Thoracic aorta (tissue), 2 donors: ENCODE measurements at regions not wholly inside any gene's neighbourhood (a gene's known extent, or its start where the extent isn't known, plus 50 kb on each side); places are given as distances from the start of the nearest gene placed in this dataset.

Experiments
- ATAC-seq: fragments of 150-250 bp; one replicate; pipeline ENCODE4 v1.8.0; 2017; ENCODE audit warnings: low read depth; ENCODE audit not compliant: insufficient number of reproducible peaks, low FRiP score
- DNase-seq: peaks from one replicate; pipeline ENCODE4 v3.0.0-alpha.2; 2020; ENCODE audit warnings: low spot score
- H3K27ac ChIP-seq, 2 donors: fragments of 200-600 bp; sonication (generic); 1 replicate in 1 of 2; 2 replicates in 1 of 2; pipeline ENCODE4 v1.5.1; 2016; ENCODE audit warnings: mild to moderate bottlenecking in 2 of 2, moderate library complexity in 2 of 2
- H3K27me3 ChIP-seq: fragments of 200-600 bp; sonication (generic); replicated peaks from 2 replicates; pipeline ENCODE4 v1.6.0; 2016; ENCODE audit warnings: mild to moderate bottlenecking; ENCODE audit not compliant: insufficient read depth
- H3K36me3 ChIP-seq: fragments of 200-600 bp; sonication (generic); one replicate; pipeline ENCODE4 v1.5.1; 2016
- H3K4me1 ChIP-seq, 2 donors: fragments of 200-600 bp; sonication (generic); 1 replicate in 1 of 2; 2 replicates in 1 of 2; pipeline versions ENCODE4 v1.5.1 to v1.6.0; 2016; ENCODE audit warnings: low read depth in 2 of 2, mild to moderate bottlenecking in 1 of 2; ENCODE audit not compliant: control insufficient read depth in 1 of 2
- H3K4me3 ChIP-seq: fragments of 200-600 bp; sonication (generic); 2 replicates; pipeline ENCODE4 v1.5.1; 2016; ENCODE audit warnings: mild to moderate bottlenecking
- H3K9me3 ChIP-seq: fragments of 200-600 bp; sonication (generic); 2 replicates; pipeline ENCODE4 v1.5.1; 2016
- TF ChIP-seq, protein P1 (sequence below): fragments of 200-600 bp; sonication (generic); IDR thresholded peaks from one replicate; pipeline ENCODE4 v1.5.1; 2019; ENCODE audit warnings: antibody characterized with exemption

DNA sequence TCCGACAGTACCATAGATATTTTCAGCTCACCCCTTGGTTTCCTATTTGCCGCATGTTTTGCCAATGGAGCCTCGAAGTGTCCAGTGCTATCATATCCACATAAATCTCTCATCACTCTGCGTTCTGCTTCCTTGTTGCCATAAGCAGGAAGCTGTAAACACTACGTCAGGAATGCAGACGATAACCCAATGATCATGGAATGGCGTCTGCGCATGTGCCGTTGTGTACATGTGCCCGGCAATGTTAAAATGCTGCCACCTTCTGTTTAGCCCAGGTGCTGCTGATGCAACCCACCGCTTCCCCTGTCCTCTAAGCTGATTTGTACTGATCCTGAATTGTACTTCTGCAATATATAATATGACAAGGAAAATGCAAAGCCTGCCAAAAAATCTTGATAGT, 607.5 kb downstream of the HDGFL1 start:
- no peaks in the 10 kb centered on the region for H3K4me1 ChIP-seq
- H3K9me3 ChIP-seq, result no peaks in the 10 kb centered on the region
- TF ChIP-seq, protein P1, sequence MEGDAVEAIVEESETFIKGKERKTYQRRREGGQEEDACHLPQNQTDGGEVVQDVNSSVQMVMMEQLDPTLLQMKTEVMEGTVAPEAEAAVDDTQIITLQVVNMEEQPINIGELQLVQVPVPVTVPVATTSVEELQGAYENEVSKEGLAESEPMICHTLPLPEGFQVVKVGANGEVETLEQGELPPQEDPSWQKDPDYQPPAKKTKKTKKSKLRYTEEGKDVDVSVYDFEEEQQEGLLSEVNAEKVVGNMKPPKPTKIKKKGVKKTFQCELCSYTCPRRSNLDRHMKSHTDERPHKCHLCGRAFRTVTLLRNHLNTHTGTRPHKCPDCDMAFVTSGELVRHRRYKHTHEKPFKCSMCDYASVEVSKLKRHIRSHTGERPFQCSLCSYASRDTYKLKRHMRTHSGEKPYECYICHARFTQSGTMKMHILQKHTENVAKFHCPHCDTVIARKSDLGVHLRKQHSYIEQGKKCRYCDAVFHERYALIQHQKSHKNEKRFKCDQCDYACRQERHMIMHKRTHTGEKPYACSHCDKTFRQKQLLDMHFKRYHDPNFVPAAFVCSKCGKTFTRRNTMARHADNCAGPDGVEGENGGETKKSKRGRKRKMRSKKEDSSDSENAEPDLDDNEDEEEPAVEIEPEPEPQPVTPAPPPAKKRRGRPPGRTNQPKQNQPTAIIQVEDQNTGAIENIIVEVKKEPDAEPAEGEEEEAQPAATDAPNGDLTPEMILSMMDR, result no peak
- H3K36me3 ChIP-seq, result no peaks in the 10 kb centered on the region
- no peak overlapping the region for H3K27ac ChIP-seq
- H3K27me3 ChIP-seq, result no peaks in the 10 kb centered on the region
- H3K4me3 ChIP-seq, result no peak overlapping the region
- DNase-seq, result no peak
- ATAC-seq, result no peak

DNA sequence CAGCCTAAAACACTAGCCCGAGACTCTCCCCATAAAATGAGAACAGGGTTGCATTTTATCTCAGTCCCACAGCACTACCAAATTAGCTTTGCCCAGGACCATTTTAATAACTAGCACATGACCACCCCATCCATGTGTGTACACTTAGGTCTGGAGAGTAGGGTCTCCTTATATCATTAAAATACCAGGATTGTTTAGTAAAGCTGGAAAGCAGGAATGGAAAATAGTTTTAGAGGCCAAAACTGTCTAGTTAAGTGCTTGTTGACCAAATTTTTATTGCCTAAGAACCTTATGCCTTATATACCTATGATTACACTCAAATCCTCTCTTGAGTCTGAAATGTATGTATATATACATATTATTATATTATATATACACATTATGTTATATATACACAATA, 608.4 kb downstream of the HDGFL1 start:
- no peaks in the 10 kb centered on the region for H3K9me3 ChIP-seq
- no peak for DNase-seq
- H3K4me1 ChIP-seq, result no peaks in the 10 kb centered on the region
- H3K27me3 ChIP-seq, result no peaks in the 10 kb centered on the region
- no peaks in the 10 kb centered on the region for H3K36me3 ChIP-seq
- ATAC-seq, result no peak
- no peak overlapping the region for H3K4me3 ChIP-seq
- TF ChIP-seq, protein P1, result no peak
- H3K27ac ChIP-seq, result no peak overlapping the region

DNA sequence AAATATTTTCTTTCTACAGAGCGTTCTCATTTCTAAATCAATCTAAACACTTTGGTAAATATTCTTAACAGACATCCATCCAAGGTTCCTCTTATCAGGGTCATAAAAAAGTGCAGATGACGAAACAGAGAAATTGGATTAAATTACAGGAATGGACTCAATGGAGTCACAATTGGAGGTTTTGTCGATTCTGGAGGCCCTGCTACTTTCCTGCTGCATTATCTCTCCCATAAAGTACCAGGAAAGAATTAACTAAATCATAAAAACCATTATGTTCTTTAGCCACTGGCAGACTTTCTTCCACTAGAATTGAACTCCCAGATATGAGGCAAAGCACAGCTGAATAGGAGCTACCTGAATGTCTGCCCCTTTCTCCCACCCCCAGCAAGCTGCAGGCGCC, 610.6 kb downstream of the HDGFL1 start:
- Histone ChIP-seq H3K27ac (no peak overlapping the region), H3K36me3 (no peaks in the 10 kb centered on the region), H3K4me1 (no peaks in the 10 kb centered on the region), H3K9me3 (no peaks in the 10 kb centered on the region), H3K27me3 (no peaks in the 10 kb centered on the region), H3K4me3 (no peak overlapping the region)
- TF ChIP-seq, protein P1, result no peak
- ATAC-seq (no peak), DNase-seq (no peak)

DNA sequence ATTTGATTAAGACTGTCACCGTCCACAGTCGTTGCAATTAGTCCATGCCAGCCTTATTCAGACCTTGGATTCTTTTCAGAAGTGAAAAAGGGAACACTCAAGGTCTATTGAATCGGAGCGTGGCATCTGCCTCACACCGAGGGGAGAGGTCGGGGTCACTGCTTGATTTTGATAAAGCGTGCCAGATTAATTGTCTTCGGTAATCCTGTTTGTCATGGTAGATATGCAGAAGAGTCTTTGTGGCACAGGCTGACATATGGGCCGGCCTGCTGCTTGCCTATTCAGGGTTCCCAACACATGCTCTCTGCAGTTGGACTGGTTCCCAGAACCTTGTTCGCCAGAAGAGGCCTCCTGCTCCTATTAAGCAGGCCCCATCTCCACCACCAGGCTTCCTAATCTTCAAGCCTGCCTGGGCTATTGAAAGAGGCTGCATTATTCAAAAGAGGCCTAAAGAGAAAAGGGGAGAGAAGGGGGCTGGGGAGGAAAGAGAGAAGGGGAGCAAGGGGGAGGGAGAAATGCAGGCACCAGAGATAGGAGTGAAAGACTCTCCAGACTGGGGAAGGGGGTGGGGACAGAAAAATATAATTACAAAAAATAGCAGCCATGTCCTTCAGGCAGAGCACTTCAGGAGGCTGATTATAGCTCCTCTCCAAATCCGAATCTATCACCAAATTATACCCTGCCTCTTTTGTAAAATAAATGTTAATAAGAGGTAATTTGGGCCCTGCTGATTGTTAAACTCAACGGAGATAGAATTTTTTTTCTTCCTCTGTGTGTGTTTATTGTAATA, 611.3 kb downstream of the HDGFL1 start:
- DNase-seq (no peak), ATAC-seq (no peak)
- H3K36me3 ChIP-seq, result no peaks in the 10 kb centered on the region
- TF ChIP-seq, protein P1, result no peak
- no peaks in the 10 kb centered on the region for H3K9me3 ChIP-seq
- no peaks in the 10 kb centered on the region for H3K4me1 ChIP-seq
- H3K27me3 ChIP-seq, result no peaks in the 10 kb centered on the region
- H3K4me3 ChIP-seq, result no peak overlapping the region
- no peak overlapping the region for H3K27ac ChIP-seq

DNA sequence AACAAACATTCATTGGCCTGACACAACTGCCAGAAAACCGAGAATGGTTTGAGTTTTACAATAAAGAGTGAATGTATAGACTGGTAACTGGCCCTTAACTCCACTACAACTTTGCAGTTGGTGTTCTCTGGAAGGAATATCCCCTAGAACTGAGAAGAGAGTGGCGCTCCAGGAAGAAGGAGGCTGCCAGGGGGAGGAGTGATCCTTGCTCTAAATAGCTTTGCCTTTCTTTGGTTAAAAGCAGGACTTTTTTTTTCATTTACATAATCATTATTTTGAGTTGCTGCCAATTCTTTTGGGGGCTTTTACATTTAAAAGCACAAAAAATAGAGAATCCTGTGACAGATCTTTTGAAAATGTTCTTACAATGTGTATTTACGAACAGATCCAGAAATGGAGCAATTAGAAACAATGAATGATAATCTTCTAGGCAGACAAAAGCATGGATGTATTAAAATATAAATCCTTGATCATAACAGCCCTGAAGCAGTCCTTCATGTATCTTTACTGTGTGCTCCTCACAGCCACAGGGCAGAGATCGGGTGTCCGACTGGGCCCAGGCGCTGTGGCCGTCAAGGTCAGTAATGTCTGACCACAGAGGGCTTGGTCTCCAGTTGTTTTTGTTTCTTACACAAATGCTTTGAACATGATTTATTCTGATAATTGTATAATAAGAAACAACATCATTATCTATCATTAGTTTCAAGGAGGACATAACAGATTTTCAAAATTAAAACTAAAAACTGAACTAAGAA, 612.2 kb downstream of the HDGFL1 start:
- Histone ChIP-seq H3K9me3 (no peaks in the 10 kb centered on the region), H3K27me3 (no peaks in the 10 kb centered on the region), H3K36me3 (no peaks in the 10 kb centered on the region), H3K4me3 (no peak overlapping the region), H3K27ac (no peak overlapping the region), H3K4me1 (no peaks in the 10 kb centered on the region)
- DNase-seq, result no peak
- TF ChIP-seq, protein P1, result no peak
- no peak for ATAC-seq
